Ishikawa (cell line): ENCODE measurements at regions not wholly inside any gene's neighbourhood (a gene's known extent, or its start where the extent isn't known, plus 50 kb on each side); places are given as distances from the start of the nearest gene placed in this dataset.

Experiments
- CEBPB ChIP-seq: IDR thresholded peaks from 2 replicates; pipeline ENCODE4 v1.6.1; 2012
- EGR1 ChIP-seq: IDR thresholded peaks from 2 replicates; pipeline ENCODE4 v1.6.1; 2012
- MAX ChIP-seq: IDR thresholded peaks from 2 replicates; pipeline ENCODE4 v1.6.1; 2012
- TAF1 ChIP-seq: IDR thresholded peaks from 2 replicates; pipeline ENCODE4 v1.6.1; 2012; ENCODE audit warnings: low read depth, mild to moderate bottlenecking
- ZBTB7A ChIP-seq: IDR thresholded peaks from 2 replicates; pipeline ENCODE4 v1.6.1; 2012; ENCODE audit warnings: low read depth

- no peak for TF ChIP-seq ZBTB7A
- no peak for TF ChIP-seq MAX
- TF ChIP-seq CEBPB: no peak
- TF ChIP-seq TAF1: no peak
- TF ChIP-seq EGR1: no peak
These were observed 54.0 kb upstream of the CACUL1 start for GRCh38 chr10:118808601-118809356.
